Natural killer cell (primary cell): ENCODE measurements at regions not wholly inside any gene's neighbourhood (a gene's known extent, or its start where the extent isn't known, plus 50 kb on each side); places are given as distances from the start of the nearest gene placed in this dataset.

Experiments used
- ATAC-seq, 3 donors: fragments of 150-1000 bp in 2 of 3; fragments of 200-7000 bp in 1 of 3; cut with Tn5 transposase; 1 replicate in 1 of 3; 2 replicates in 2 of 3; pipeline ENCODE4 v1.10.0; 2021; ENCODE audit warnings: mild to moderate bottlenecking in 2 of 3, moderate library complexity in 2 of 3
- DNase-seq, 2 donors: peaks; one replicate each; pipeline versions ENCODE4 v3.0.0 to v3.0.0-alpha.2; 2013 to 2021; ENCODE audit warnings: mixed read lengths in 1 of 2
- H3K27ac ChIP-seq: one replicate; pipeline ENCODE4 v1.5.1; 2013; ENCODE audit warnings: mild to moderate bottlenecking, low read length
- H3K27me3 ChIP-seq: one replicate; pipeline ENCODE4 v1.6.1; 2013; ENCODE audit warnings: low read length; ENCODE audit not compliant: control insufficient read depth, insufficient read depth
- H3K36me3 ChIP-seq: one replicate; pipeline ENCODE4 v1.6.1; 2013; ENCODE audit warnings: low read length; ENCODE audit not compliant: control insufficient read depth, insufficient read depth
- H3K4me1 ChIP-seq: one replicate; pipeline ENCODE4 v1.6.1; 2013; ENCODE audit warnings: low read length; ENCODE audit not compliant: control insufficient read depth, insufficient read depth
- H3K4me3 ChIP-seq: one replicate; pipeline ENCODE4 v1.5.1; 2013; ENCODE audit warnings: low read length
- H3K9me3 ChIP-seq: one replicate; pipeline ENCODE4 v1.6.1; 2013; ENCODE audit warnings: low read length; ENCODE audit not compliant: control insufficient read depth, insufficient read depth
- H3K27ac Mint-ChIP-seq, 2 donors: one replicate each; pipeline ENCODE4 v1.8.0; 2022; ENCODE audit warnings: mild to moderate bottlenecking in 2 of 2, mixed read lengths in 2 of 2, moderate library complexity in 1 of 2
- H3K27me3 Mint-ChIP-seq, 2 donors: one replicate each; pipeline ENCODE4 v1.8.0; 2022; ENCODE audit warnings: low read depth in 2 of 2, mixed read lengths in 2 of 2
- H3K36me3 Mint-ChIP-seq: one replicate; pipeline ENCODE4 v1.8.0; 2022; ENCODE audit warnings: mixed read lengths
- H3K4me1 Mint-ChIP-seq, 2 donors: one replicate each; pipeline ENCODE4 v1.8.0; 2022; ENCODE audit warnings: mixed read lengths in 2 of 2
- H3K4me3 Mint-ChIP-seq: one replicate; pipeline ENCODE4 v1.8.0; 2022; ENCODE audit warnings: mild to moderate bottlenecking, moderate library complexity, mixed read lengths
- H3K9me3 Mint-ChIP-seq, 2 donors: one replicate each; pipeline ENCODE4 v1.8.0; 2022; ENCODE audit warnings: mixed read lengths in 2 of 2
- WGBS: methylation state at CpG from one replicate; pipeline ENCODE4 v1.1.7; 2013; ENCODE audit warnings: missing lambda C conversion rate; ENCODE audit not compliant: insufficient coverage; 5-methylcytosine and 5-hydroxymethylcytosine counted together
- intact Hi-C: fragments of 100-400 bp; cut with micrococcal nuclease; formaldehyde crosslinking; loops from one replicate; pipeline ENCODE4 v1.14.2; 2022
- TF ChIP-seq, protein P1 (sequence below): fragments of 200-600 bp; IDR thresholded peaks from one replicate; pipeline ENCODE4 v1.8.0; 2022; ENCODE audit warnings: antibody characterized with exemption

DNA sequence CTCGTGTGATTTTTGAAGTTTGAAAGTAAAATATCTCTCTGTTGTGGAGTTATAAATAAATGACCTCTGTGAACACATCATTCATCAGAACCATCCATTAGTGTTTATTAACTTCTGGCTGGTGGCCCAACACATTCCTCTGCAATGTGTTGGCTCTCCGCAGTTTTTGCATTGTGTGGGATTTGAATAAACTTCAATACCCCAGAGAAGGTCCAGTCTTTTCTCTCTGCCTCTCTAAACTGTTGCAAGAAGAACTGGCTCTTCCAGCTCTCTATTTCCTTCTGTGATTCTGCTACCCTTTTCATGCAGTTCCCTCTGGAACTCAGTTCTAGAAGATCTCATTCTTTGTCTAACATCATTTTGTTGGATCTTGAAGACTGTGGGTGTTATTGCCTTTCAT, 125.0 kb upstream of the ARHGAP42 start:
- H3K9me3 Mint-ChIP-seq, result no peaks in the 10 kb centered on the region
- ATAC-seq, result no peak
- H3K36me3 Mint-ChIP-seq, result no peaks in the 10 kb centered on the region
- H3K4me3 Mint-ChIP-seq, result no peak overlapping the region
- no peak for DNase-seq
- H3K9me3 ChIP-seq, result no peaks in the 10 kb centered on the region
- no peaks in the 10 kb centered on the region for H3K4me1 ChIP-seq
- TF ChIP-seq, protein P1, sequence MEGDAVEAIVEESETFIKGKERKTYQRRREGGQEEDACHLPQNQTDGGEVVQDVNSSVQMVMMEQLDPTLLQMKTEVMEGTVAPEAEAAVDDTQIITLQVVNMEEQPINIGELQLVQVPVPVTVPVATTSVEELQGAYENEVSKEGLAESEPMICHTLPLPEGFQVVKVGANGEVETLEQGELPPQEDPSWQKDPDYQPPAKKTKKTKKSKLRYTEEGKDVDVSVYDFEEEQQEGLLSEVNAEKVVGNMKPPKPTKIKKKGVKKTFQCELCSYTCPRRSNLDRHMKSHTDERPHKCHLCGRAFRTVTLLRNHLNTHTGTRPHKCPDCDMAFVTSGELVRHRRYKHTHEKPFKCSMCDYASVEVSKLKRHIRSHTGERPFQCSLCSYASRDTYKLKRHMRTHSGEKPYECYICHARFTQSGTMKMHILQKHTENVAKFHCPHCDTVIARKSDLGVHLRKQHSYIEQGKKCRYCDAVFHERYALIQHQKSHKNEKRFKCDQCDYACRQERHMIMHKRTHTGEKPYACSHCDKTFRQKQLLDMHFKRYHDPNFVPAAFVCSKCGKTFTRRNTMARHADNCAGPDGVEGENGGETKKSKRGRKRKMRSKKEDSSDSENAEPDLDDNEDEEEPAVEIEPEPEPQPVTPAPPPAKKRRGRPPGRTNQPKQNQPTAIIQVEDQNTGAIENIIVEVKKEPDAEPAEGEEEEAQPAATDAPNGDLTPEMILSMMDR, result no peak
- 100% methylated on average over 1 of the region's 2 CpGs for WGBS
- intact Hi-C loops, result no loop called here
- H3K4me1 Mint-ChIP-seq, result no peaks in the 10 kb centered on the region
- H3K27ac ChIP-seq, result no peak overlapping the region
- no peaks in the 10 kb centered on the region for H3K27me3 ChIP-seq
- no peaks in the 10 kb centered on the region for H3K36me3 ChIP-seq
- H3K4me3 ChIP-seq, result no peak overlapping the region
- H3K27me3 Mint-ChIP-seq, result peaks cover 5 to 6% of the 10 kb centered on the region in 2 donors
- no peak overlapping the region for H3K27ac Mint-ChIP-seq

- intact Hi-C loops, result no loop called here
- DNase-seq (no peak), ATAC-seq (no peak)
- no peak overlapping the region for H3K27ac ChIP-seq
- H3K27me3 Mint-ChIP-seq, result peaks cover 4 to 6% of the 10 kb centered on the region in 2 donors
- WGBS, result 89% methylated on average over 7 of the region's 8 CpGs
- H3K4me1 Mint-ChIP-seq, result no peaks in the 10 kb centered on the region
- no peaks in the 10 kb centered on the region for H3K9me3 ChIP-seq
- H3K4me3 Mint-ChIP-seq, result no peak overlapping the region
- H3K36me3 Mint-ChIP-seq, result no peaks in the 10 kb centered on the region
- TF ChIP-seq, protein P1, result no peak
- H3K36me3 ChIP-seq, result no peaks in the 10 kb centered on the region
- H3K4me1 ChIP-seq, result no peaks in the 10 kb centered on the region
- H3K27me3 ChIP-seq, result no peaks in the 10 kb centered on the region
- H3K9me3 Mint-ChIP-seq, result no peaks in the 10 kb centered on the region
- no peak overlapping the region for H3K4me3 ChIP-seq
- no peak overlapping the region for H3K27ac Mint-ChIP-seq
Measured at GRCh38 chr11:100563541-100564280, 123.4 kb upstream of the ARHGAP42 start.

GRCh38 chr11:100573911-100574513, 113.1 kb upstream of the ARHGAP42 start:
- Histone ChIP-seq H3K27me3 (peaks cover 4% of the 10 kb centered on the region), H3K4me1 (no peaks in the 10 kb centered on the region), H3K4me3 (no peak overlapping the region), H3K36me3 (no peaks in the 10 kb centered on the region), H3K27ac (no peak overlapping the region), H3K9me3 (no peaks in the 10 kb centered on the region)
- ATAC-seq (no peak), DNase-seq (no peak)
- peaks cover 2 to 14% of the 10 kb centered on the region in 2 donors for H3K27me3 Mint-ChIP-seq
- no peaks in the 10 kb centered on the region for H3K4me1 Mint-ChIP-seq
- H3K36me3 Mint-ChIP-seq, result no peaks in the 10 kb centered on the region
- H3K4me3 Mint-ChIP-seq, result no peak overlapping the region
- TF ChIP-seq, protein P1, result no peak
- intact Hi-C loops, result no loop called here
- WGBS, result 81% methylated on average over 4 of the region's 4 CpGs
- no peak overlapping the region for H3K27ac Mint-ChIP-seq
- H3K9me3 Mint-ChIP-seq, result no peaks in the 10 kb centered on the region
